GM20000 (cell line): ENCODE measurements at regions not wholly inside any gene's neighbourhood (a gene's known extent, or its start where the extent isn't known, plus 50 kb on each side); places are given as distances from the start of the nearest gene placed in this dataset.

ENCODE experiments used
- DNase-seq: peaks from one replicate; pipeline ENCODE4 v3.0.0; 2012; ENCODE audit warnings: low spot score
- TF ChIP-seq, protein P1 (sequence below): IDR thresholded peaks from 2 replicates; pipeline ENCODE4 v1.5.1; 2012; ENCODE audit warnings: mild to moderate bottlenecking, control low read depth; ENCODE audit errors: extremely low read depth, missing control alignments

DNA sequence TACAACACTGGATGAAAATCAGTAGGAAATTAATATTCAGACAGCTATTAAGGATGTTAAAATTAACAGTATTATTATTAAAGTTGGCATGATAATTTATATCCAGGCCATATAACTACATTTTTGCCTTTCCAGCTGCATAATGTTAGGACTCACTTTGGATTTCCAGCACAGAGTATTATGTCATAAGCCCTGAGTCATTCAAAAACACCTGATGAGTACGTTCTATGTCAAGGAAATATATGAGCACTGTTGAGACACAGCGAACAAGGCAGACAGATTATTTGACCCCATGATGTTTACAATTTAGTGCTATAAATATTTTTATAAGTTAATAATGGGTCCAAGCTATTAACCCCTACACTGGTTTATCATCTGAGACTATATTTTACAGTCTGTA is 59.8 kb upstream of the RIT2 start:
- TF ChIP-seq, protein P1, sequence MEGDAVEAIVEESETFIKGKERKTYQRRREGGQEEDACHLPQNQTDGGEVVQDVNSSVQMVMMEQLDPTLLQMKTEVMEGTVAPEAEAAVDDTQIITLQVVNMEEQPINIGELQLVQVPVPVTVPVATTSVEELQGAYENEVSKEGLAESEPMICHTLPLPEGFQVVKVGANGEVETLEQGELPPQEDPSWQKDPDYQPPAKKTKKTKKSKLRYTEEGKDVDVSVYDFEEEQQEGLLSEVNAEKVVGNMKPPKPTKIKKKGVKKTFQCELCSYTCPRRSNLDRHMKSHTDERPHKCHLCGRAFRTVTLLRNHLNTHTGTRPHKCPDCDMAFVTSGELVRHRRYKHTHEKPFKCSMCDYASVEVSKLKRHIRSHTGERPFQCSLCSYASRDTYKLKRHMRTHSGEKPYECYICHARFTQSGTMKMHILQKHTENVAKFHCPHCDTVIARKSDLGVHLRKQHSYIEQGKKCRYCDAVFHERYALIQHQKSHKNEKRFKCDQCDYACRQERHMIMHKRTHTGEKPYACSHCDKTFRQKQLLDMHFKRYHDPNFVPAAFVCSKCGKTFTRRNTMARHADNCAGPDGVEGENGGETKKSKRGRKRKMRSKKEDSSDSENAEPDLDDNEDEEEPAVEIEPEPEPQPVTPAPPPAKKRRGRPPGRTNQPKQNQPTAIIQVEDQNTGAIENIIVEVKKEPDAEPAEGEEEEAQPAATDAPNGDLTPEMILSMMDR, result no peak
- DNase-seq, result no peak

DNA sequence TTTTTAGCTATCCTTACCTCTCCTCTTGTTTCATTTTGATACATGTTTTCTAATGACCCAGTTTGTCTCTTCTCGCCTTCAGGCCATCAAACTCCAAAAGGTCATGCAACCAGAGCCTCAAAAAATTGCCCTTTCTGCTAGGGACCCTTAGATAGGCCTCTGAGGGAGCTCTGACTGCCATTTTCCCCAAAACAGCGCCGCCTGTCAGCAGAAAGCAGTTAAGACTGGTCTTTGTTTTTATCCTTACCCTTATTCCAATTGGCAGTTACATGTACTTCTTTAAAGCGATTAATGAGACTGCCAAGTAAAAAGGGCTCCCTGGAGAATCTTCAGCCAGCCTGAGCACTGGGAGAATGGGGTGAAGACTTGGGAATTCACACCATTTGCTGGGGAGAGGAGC is 55.1 kb upstream of the RIT2 start:
- TF ChIP-seq, protein P1, result no peak
- no peak for DNase-seq
